A549 (cell line): ENCODE measurements at regions not wholly inside any gene's neighbourhood (a gene's known extent, or its start where the extent isn't known, plus 50 kb on each side); places are given as distances from the start of the nearest gene placed in this dataset.
A peak's percentile ranks its signal among the peaks of the same experiment; 100 is the strongest.

ENCODE experiments used
- ATAC-seq, 2 experiments: fragments of 200-7000 bp in 1 of 2; fragments of >200 bp in 1 of 2; cut with Nextera tagmentation in 1 of 2; cut with Tn5 transposase in 1 of 2; 3 replicates each; pipeline versions ENCODE4 v1.8.0 to v1.9.1; 2018 to 2020; ENCODE audit warnings: mild to moderate bottlenecking in 1 of 2, moderate library complexity in 1 of 2
- CTCF ChIA-PET: fragments of 300-600 bp; sonication (Branson Sonifier 250); formaldehyde crosslinking; extraction: SDS; loops from one replicate; lab custom pipeline; 2021; ENCODE audit warnings: antibody characterized with exemption, inconsistent platforms; lab: Yijun Ruan, JAX
- POLR2A ChIA-PET: fragments of 350-600 bp; formaldehyde crosslinking; extraction: SDS; loops from one replicate; lab custom pipeline; 2021; ENCODE audit warnings: antibody characterized with exemption, inconsistent platforms; lab: Yijun Ruan, JAX
- DNase-seq, 2 experiments: peaks; one replicate each; pipeline versions ENCODE4 v3.0.0 to v3.0.0-alpha.2; 2011 to 2016; ENCODE audit warnings: low read depth in 1 of 2, low spot score in 1 of 2
- FAIRE-seq: peaks from 2 replicates; lab custom pipeline; 2011; peaks lifted over from hg19 to GRCh38; lab: Jason Lieb, UNC
- H3K27ac ChIP-seq, 2 experiments: fragments of >200 bp; sonication (Bioruptor Twin); formaldehyde crosslinking; 3 replicates each; pipeline ENCODE4 v1.5.1; 2016 to 2017
- H3K4me1 ChIP-seq: fragments of >200 bp; sonication (Bioruptor Twin); formaldehyde crosslinking; 3 replicates; pipeline ENCODE4 v1.6.1; 2016
- H3K4me2 ChIP-seq: fragments of >200 bp; sonication (Bioruptor Twin); formaldehyde crosslinking; 3 replicates; pipeline ENCODE4 v1.6.1; 2016
- H3K4me3 ChIP-seq: fragments of >200 bp; sonication (Bioruptor Twin); formaldehyde crosslinking; 3 replicates; pipeline ENCODE4 v1.5.1; 2016
- H3K9me3 ChIP-seq: fragments of >200 bp; sonication (Bioruptor Twin); formaldehyde crosslinking; 3 replicates; pipeline ENCODE4 v1.6.1; 2016
- ATOH8 ChIP-seq: fragments of 250-450 bp; sonication (Bioruptor Pico); IDR thresholded peaks from 2 replicates; pipeline ENCODE4 v1.5.0; 2020; ENCODE audit warnings: low read depth, mild to moderate bottlenecking, moderate library complexity
- CBX8 ChIP-seq: fragments of 200-600 bp; sonication (generic); IDR thresholded peaks from 2 replicates; pipeline ENCODE4 v1.6.1; 2016
- CTCF ChIP-seq: fragments of >200 bp; sonication (Bioruptor Twin); formaldehyde crosslinking; IDR thresholded peaks from 3 replicates; pipeline ENCODE4 v1.5.1; 2016
- EHF ChIP-seq: fragments of 250-450 bp; sonication (Bioruptor Pico); IDR thresholded peaks from 2 replicates; pipeline ENCODE4 v1.5.0; 2020; ENCODE audit warnings: mild to moderate bottlenecking
- ELK1 ChIP-seq: fragments of 150-350 bp; IDR thresholded peaks from 2 replicates; pipeline ENCODE4 v1.6.1; 2014; ENCODE audit warnings: low read depth, mild to moderate bottlenecking, low read length
- EP300 ChIP-seq, 2 experiments: fragments of >200 bp; sonication (Bioruptor Twin); formaldehyde crosslinking; IDR thresholded peaks; 2 replicates in 1 of 2; 3 replicates in 1 of 2; pipeline ENCODE4 v1.6.1; 2016 to 2017
- ESRRA ChIP-seq: fragments of 150-350 bp; IDR thresholded peaks from 2 replicates; pipeline ENCODE4 v1.6.1; 2014; ENCODE audit warnings: mild to moderate bottlenecking, low read length, borderline replicate concordance
- FOSL2 ChIP-seq, 2 experiments: fragments of 450-650 bp in 1 of 2; fragments of >200 bp in 1 of 2; sonication (Bioruptor Twin) in 1 of 2; formaldehyde crosslinking; IDR thresholded peaks; 2 replicates each; pipeline versions ENCODE4 v1.5.0 to v1.6.1; 2016 to 2020; ENCODE audit warnings: mild to moderate bottlenecking in 1 of 2, moderate library complexity in 1 of 2
- FOXS1 ChIP-seq: fragments of 250-450 bp; sonication (Bioruptor Pico); IDR thresholded peaks from 2 replicates; pipeline ENCODE4 v1.5.0; 2020; ENCODE audit warnings: mild to moderate bottlenecking, moderate library complexity
- HEYL ChIP-seq: fragments of 250-450 bp; sonication (Bioruptor Pico); IDR thresholded peaks from 2 replicates; pipeline ENCODE4 v1.8.0; 2021; ENCODE audit warnings: mild to moderate bottlenecking, moderate library complexity
- HOXA7 ChIP-seq: fragments of 250-450 bp; sonication (Bioruptor Pico); IDR thresholded peaks from 2 replicates; pipeline ENCODE4 v1.5.0; 2020; ENCODE audit warnings: mild to moderate bottlenecking, moderate library complexity
- HOXB13 ChIP-seq: fragments of 250-450 bp; sonication (Bioruptor Pico); IDR thresholded peaks from 2 replicates; pipeline ENCODE4 v1.5.0; 2020; ENCODE audit warnings: low read depth, mild to moderate bottlenecking, moderate library complexity
- JUN ChIP-seq, 2 experiments: fragments of >200 bp; sonication (Bioruptor Twin); formaldehyde crosslinking; IDR thresholded peaks; 2 replicates in 1 of 2; 3 replicates in 1 of 2; pipeline ENCODE4 v1.6.1; 2016 to 2017
- JUNB ChIP-seq: fragments of >200 bp; sonication (Bioruptor Twin); formaldehyde crosslinking; IDR thresholded peaks from 2 replicates; pipeline ENCODE4 v1.6.1; 2016
- KDM1A ChIP-seq: fragments of 200-600 bp; sonication (generic); IDR thresholded peaks from 2 replicates; pipeline ENCODE4 v1.6.1; 2016; ENCODE audit warnings: low read depth, mild to moderate bottlenecking
- MAFK ChIP-seq: fragments of 450-650 bp; IDR thresholded peaks from 2 replicates; pipeline ENCODE4 v1.6.1; 2014; ENCODE audit not compliant: partially characterized antibody
- MYC ChIP-seq: IDR thresholded peaks from 2 replicates; pipeline ENCODE4 v1.6.1; 2012; ENCODE audit warnings: mild to moderate bottlenecking, inconsistent platforms, low read length, improper control_type of control experiment, borderline replicate concordance
- NFE2L2 ChIP-seq: fragments of 150-350 bp; conservative IDR thresholded peaks from 2 replicates; pipeline ENCODE4 v1.6.1; 2014; ENCODE audit warnings: low read length
- NPAS2 ChIP-seq: fragments of 250-450 bp; sonication (Bioruptor Pico); IDR thresholded peaks from 2 replicates; pipeline ENCODE4 v1.8.0; 2022; ENCODE audit warnings: mild to moderate bottlenecking, moderate library complexity, borderline replicate concordance
- PBX3 ChIP-seq: IDR thresholded peaks from 2 replicates; pipeline ENCODE4 v1.6.1; 2012
- POLR2A ChIP-seq: IDR thresholded peaks from 2 replicates; pipeline ENCODE4 v1.6.1; 2012; ENCODE audit warnings: mild to moderate bottlenecking, low read length
- RARB ChIP-seq: fragments of 250-450 bp; sonication (Bioruptor Pico); IDR thresholded peaks from 2 replicates; pipeline ENCODE4 v1.8.0; 2021; ENCODE audit warnings: mild to moderate bottlenecking, moderate library complexity
- RCOR1 ChIP-seq: fragments of 150-350 bp; IDR thresholded peaks from 2 replicates; pipeline ENCODE4 v1.6.1; 2014; ENCODE audit warnings: antibody characterized with exemption, low read length, low read depth
- RNF2 ChIP-seq: fragments of 200-600 bp; sonication (generic); IDR thresholded peaks from 2 replicates; pipeline ENCODE4 v1.6.1; 2016; ENCODE audit warnings: low read depth, mild to moderate bottlenecking, antibody characterized with exemption, moderate library complexity, borderline replicate concordance
- SMC3 ChIP-seq: fragments of >200 bp; sonication (Bioruptor Twin); formaldehyde crosslinking; IDR thresholded peaks from 3 replicates; pipeline ENCODE4 v1.6.1; 2018; ENCODE audit warnings: inconsistent platforms
- TFCP2L1 ChIP-seq: fragments of 250-450 bp; sonication (Bioruptor Pico); IDR thresholded peaks from 2 replicates; pipeline ENCODE4 v1.5.0; 2021; ENCODE audit warnings: mild to moderate bottlenecking
- USF2 ChIP-seq: fragments of 450-650 bp; IDR thresholded peaks from 2 replicates; pipeline ENCODE4 v1.6.1; 2014; ENCODE audit warnings: antibody characterized with exemption
- ZFP36 ChIP-seq: fragments of 450-650 bp; IDR thresholded peaks from 2 replicates; pipeline ENCODE4 v1.6.1; 2014; ENCODE audit warnings: borderline replicate concordance; ENCODE audit not compliant: partially characterized antibody
- ZSCAN20 ChIP-seq: fragments of 250-450 bp; sonication (Bioruptor Pico); IDR thresholded peaks from 2 replicates; pipeline ENCODE4 v1.8.0; 2022; ENCODE audit warnings: mild to moderate bottlenecking, moderate library complexity
- WGBS: methylation state at CpG from one replicate; pipeline ENCODE4 v1.1.6; 2017; ENCODE audit errors: missing lambda C conversion rate; 5-methylcytosine and 5-hydroxymethylcytosine counted together

- no peak for TF ChIP-seq NFE2L2
- no peak for TF ChIP-seq ELK1
- TF ChIP-seq FOXS1 (CRISPR knock-in tag), result no peak
- TF ChIP-seq PBX3, result no peak
- no peak for TF ChIP-seq RNF2
- TF ChIP-seq FOSL2 (IDR thresholded peaks at IDR 0.05), result no peak
- no peak for TF ChIP-seq FOSL2 (CRISPR knock-in tag; IDR thresholded peaks at IDR 0.05)
- no peak for TF ChIP-seq TFCP2L1
- TF ChIP-seq MAFK, result no peak
- no peak for TF ChIP-seq HEYL (CRISPR knock-in tag)
- TF ChIP-seq RARB, result no peak
- no peak for TF ChIP-seq EHF (CRISPR knock-in tag)
- no peak for TF ChIP-seq MYC
- no peak for TF ChIP-seq EP300 (IDR thresholded peaks at IDR 0.05)
- no peak for TF ChIP-seq POLR2A
- POLR2A ChIA-PET, result no interaction called here
- H3K4me2 ChIP-seq, result no peak overlapping the region
- no peaks in the 10 kb centered on the region for H3K4me1 ChIP-seq
- H3K27ac ChIP-seq, result no peak overlapping the region
- 70% methylated on average over 9 of the region's 9 CpGs for WGBS
- H3K4me3 ChIP-seq, result no peak overlapping the region
- CTCF ChIA-PET, result interaction anchor here (1.3 to 1.7 kb wide), 3 partner anchors 8 to 18 kb away, joined by 3 to 5 read pairs (median 4); no protein-coding TSS in a partner anchor
- DNase-seq (no peak), FAIRE-seq (no peak), ATAC-seq (no peak)
- H3K9me3 ChIP-seq, result no peaks in the 10 kb centered on the region
These were observed 140.6 kb downstream of the LRRC70 start for GRCh38 chr5:62719061-62719720.

GRCh38 chr5:62718324-62718723, 139.7 kb downstream of the LRRC70 start:
- FAIRE-seq (no peak), ATAC-seq (no peak)
- CTCF ChIA-PET, result interaction anchor here (1.0 to 1.7 kb wide), 5 partner anchors 9 to 258 kb away, joined by 3 to 5 read pairs (median 4); no protein-coding TSS in a partner anchor

GRCh38 chr5:62717301-62717933, 138.8 kb downstream of the LRRC70 start:
- Histone ChIP-seq H3K9me3 (no peaks in the 10 kb centered on the region), H3K4me3 (no peak overlapping the region), H3K27ac (no peak overlapping the region), H3K4me2 (no peak overlapping the region), H3K4me1 (no peaks in the 10 kb centered on the region)
- POLR2A ChIA-PET, result no interaction called here
- WGBS, result 82% methylated on average over 2 of the region's 2 CpGs
- ATAC-seq, result no peak
- no peak for DNase-seq
- no peak for FAIRE-seq
- CTCF ChIA-PET, result interaction anchor here (0.9 to 1.0 kb wide), 2 partner anchors 22 to 62 kb away, joined by 3 to 4 read pairs; no protein-coding TSS in a partner anchor
- TF ChIP-seq JUNB (no peak), CBX8 (no peak), KDM1A (no peak), CTCF (no peak), ATOH8 (CRISPR knock-in tag) (no peak), EHF (CRISPR knock-in tag) (no peak), ESRRA (no peak), HOXA7 (CRISPR knock-in tag) (no peak), MAFK (no peak), SMC3 (no peak), NPAS2 (CRISPR knock-in tag) (no peak)

More at GRCh38 chr5:62718324-62718723, 139.7 kb downstream of the LRRC70 start:
- H3K4me1 ChIP-seq, result no peaks in the 10 kb centered on the region
- no peak overlapping the region for H3K27ac ChIP-seq
- H3K9me3 ChIP-seq, result no peaks in the 10 kb centered on the region
- DNase-seq, result peak in 1 of 2 experiments; percentile 5
- TF ChIP-seq RARB (no peak), RCOR1 (no peak), POLR2A (no peak), FOXS1 (CRISPR knock-in tag) (no peak), USF2 (no peak), HOXB13 (CRISPR knock-in tag) (no peak), ZSCAN20 (CRISPR knock-in tag) (no peak), ESRRA (no peak), EHF (CRISPR knock-in tag) (no peak), JUN (IDR thresholded peaks at IDR 0.05) (no peak), ZFP36 (no peak), EP300 (IDR thresholded peaks at IDR 0.05) (no peak), FOSL2 (IDR thresholded peaks at IDR 0.05) (no peak), FOSL2 (CRISPR knock-in tag; IDR thresholded peaks at IDR 0.05) (no peak)
- TF ChIP-seq, all 56 proteins: peak for 0
- WGBS, result 28% methylated on average over 2 of the region's 2 CpGs
- no peak overlapping the region for H3K4me2 ChIP-seq
- POLR2A ChIA-PET, result no interaction called here
- H3K4me3 ChIP-seq, result no peak overlapping the region
